ENCODE measurements at regions not wholly inside any gene's neighbourhood (a gene's known extent, or its start where the extent isn't known, plus 50 kb on each side); places are given as distances from the start of the nearest gene placed in this dataset.

DNA sequence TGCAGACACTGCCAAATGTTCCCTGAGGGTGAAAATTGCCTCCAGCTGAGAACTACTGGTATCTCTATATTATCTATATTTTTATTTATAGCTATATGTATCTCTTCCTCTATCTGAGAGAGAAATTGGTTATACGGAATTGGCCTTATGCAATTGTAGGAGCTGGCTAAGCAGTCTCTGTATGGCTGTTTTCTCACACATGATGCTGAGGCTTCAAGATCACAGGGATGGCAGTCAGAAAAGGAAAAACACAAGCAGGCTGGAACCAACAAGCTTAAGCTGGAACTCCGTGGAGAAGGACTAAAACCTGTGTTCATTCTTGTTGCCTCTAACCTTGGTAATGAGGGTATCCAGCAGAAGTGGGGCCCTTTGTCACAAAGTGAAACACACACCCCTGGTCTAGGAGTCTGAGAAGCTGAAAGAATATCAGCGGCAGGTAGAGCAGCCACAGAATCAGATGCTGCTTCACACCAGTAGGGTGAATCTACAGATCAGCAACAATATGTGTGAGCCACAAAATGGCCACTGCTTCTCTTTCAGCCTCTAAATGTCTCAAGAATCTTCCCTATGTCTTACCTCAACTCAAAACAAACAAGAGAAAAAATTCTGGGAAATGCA is 166.5 kb upstream of the PPP1R2C start:
- TF ChIP-seq, protein P1, sequence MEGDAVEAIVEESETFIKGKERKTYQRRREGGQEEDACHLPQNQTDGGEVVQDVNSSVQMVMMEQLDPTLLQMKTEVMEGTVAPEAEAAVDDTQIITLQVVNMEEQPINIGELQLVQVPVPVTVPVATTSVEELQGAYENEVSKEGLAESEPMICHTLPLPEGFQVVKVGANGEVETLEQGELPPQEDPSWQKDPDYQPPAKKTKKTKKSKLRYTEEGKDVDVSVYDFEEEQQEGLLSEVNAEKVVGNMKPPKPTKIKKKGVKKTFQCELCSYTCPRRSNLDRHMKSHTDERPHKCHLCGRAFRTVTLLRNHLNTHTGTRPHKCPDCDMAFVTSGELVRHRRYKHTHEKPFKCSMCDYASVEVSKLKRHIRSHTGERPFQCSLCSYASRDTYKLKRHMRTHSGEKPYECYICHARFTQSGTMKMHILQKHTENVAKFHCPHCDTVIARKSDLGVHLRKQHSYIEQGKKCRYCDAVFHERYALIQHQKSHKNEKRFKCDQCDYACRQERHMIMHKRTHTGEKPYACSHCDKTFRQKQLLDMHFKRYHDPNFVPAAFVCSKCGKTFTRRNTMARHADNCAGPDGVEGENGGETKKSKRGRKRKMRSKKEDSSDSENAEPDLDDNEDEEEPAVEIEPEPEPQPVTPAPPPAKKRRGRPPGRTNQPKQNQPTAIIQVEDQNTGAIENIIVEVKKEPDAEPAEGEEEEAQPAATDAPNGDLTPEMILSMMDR (optimal IDR thresholded peaks at IDR 0.05 in 1 of 3, IDR thresholded peaks at IDR 0.05 in 1 of 3, conservative IDR thresholded peaks at IDR 0.05 in 1 of 3; ENCODE audit: extremely low read depth in 1 of 3, insufficient read depth in 2 of 3, low read length in 3 of 3) = no peak
- no peak for TF ChIP-seq EZH2 (IDR thresholded peaks at IDR 0.05; ENCODE audit: low read length)
- H3K27me3 ChIP-seq (ENCODE audit: control insufficient read depth, extremely low read depth, insufficient read depth, low read length) = no peaks in the 10 kb centered on the region
- no peak for FAIRE-seq
- H3K4me3 ChIP-seq (ENCODE audit: control insufficient read depth in 2 of 3, extremely low read depth in 1 of 3, insufficient read depth in 2 of 3, low read depth in 1 of 3, low read length in 3 of 3) = no peak overlapping the region
- H4K20me1 ChIP-seq (ENCODE audit: control insufficient read depth, extremely low read depth, insufficient read depth, low read length) = no peaks in the 10 kb centered on the region
- dilution Hi-C loops (cut with MboI; ENCODE audit: extremely low pct_ligation_motif_present, low sequenced_read_pairs) = no loop called here
- H3K36me3 ChIP-seq (ENCODE audit: control insufficient read depth in 2 of 2, extremely low read depth in 1 of 2, insufficient read depth in 2 of 2, low read length in 2 of 2) = no peaks in the 10 kb centered on the region
- H3K79me2 ChIP-seq (ENCODE audit: control insufficient read depth, insufficient read depth, low read length) = no peaks in the 10 kb centered on the region
- DNase-seq (ENCODE audit: low read depth, low spot score) = no peak
- no peak overlapping the region for H2AFZ ChIP-seq (ENCODE audit: control insufficient read depth, low read length)
- no peak overlapping the region for H3K9ac ChIP-seq (ENCODE audit: control insufficient read depth, extremely low read depth, insufficient read depth, low read length)
- H3K9me3 ChIP-seq (ENCODE audit: control insufficient read depth, low read depth, low read length) = no peaks in the 10 kb centered on the region
- no peaks in the 10 kb centered on the region for H3K9me1 ChIP-seq (ENCODE audit: control insufficient read depth, extremely low read depth, insufficient read depth, low read length)
- no peak overlapping the region for H3K27ac ChIP-seq (ENCODE audit: control insufficient read depth, insufficient read depth, low read length)
- H3K4me1 ChIP-seq (ENCODE audit: control insufficient read depth, extremely low read depth, insufficient read depth, low read length) = peaks cover 13% of the 10 kb centered on the region
- H3K4me2 ChIP-seq (ENCODE audit: control insufficient read depth, extremely low read depth, insufficient read depth, low read depth, low read length) = no peak overlapping the region

DNA sequence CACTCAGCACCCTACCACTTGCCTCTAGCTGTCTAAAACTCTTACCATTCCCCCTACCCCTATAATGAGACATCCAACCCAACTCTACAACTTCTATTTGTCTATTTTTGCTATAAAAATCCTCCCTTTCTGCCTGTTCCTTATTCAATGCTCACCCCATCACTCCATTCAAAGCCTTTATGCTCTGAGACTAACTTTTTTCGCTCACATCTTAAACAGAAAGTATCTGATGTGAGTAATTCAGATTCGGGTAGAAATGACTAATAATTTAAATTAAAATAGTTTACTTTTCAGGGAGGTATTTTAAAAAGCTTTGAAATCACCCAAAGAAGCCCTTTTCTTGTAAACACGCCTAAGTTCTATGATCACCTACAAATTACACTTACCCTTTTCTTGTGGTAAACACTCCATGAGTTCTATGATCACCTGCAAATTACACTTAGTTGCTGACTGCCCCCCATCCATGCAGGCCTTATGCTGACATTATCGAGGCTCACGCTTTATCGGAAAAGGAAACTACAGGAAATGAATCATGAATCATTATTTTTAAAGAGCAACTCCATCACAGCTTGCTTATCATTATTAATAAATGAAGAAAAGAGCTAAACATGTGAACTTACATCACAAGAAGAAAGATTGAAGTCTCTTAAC is 168.7 kb upstream of the PPP1R2C start:
- Histone ChIP-seq H3K4me1 (ENCODE audit: control insufficient read depth, extremely low read depth, insufficient read depth, low read length) (peaks cover 13% of the 10 kb centered on the region), H3K4me2 (ENCODE audit: control insufficient read depth, extremely low read depth, insufficient read depth, low read depth, low read length) (no peak overlapping the region), H3K4me3 (ENCODE audit: control insufficient read depth in 2 of 3, extremely low read depth in 1 of 3, insufficient read depth in 2 of 3, low read depth in 1 of 3, low read length in 3 of 3) (no peak overlapping the region), H3K36me3 (ENCODE audit: control insufficient read depth in 2 of 2, extremely low read depth in 1 of 2, insufficient read depth in 2 of 2, low read length in 2 of 2) (no peaks in the 10 kb centered on the region), H3K9ac (ENCODE audit: control insufficient read depth, extremely low read depth, insufficient read depth, low read length) (no peak overlapping the region), H3K9me1 (ENCODE audit: control insufficient read depth, extremely low read depth, insufficient read depth, low read length) (no peaks in the 10 kb centered on the region), H2AFZ (ENCODE audit: control insufficient read depth, low read length) (no peak overlapping the region), H4K20me1 (ENCODE audit: control insufficient read depth, extremely low read depth, insufficient read depth, low read length) (no peaks in the 10 kb centered on the region), H3K79me2 (ENCODE audit: control insufficient read depth, insufficient read depth, low read length) (no peaks in the 10 kb centered on the region), H3K9me3 (ENCODE audit: control insufficient read depth, low read depth, low read length) (no peaks in the 10 kb centered on the region), H3K27ac (ENCODE audit: control insufficient read depth, insufficient read depth, low read length) (no peak overlapping the region), H3K27me3 (ENCODE audit: control insufficient read depth, extremely low read depth, insufficient read depth, low read length) (no peaks in the 10 kb centered on the region)
- dilution Hi-C loops (cut with MboI; ENCODE audit: extremely low pct_ligation_motif_present, low sequenced_read_pairs) = no loop called here
- FAIRE-seq (no peak), DNase-seq (ENCODE audit: low read depth, low spot score) (no peak)
- no peak for TF ChIP-seq EZH2 (IDR thresholded peaks at IDR 0.05; ENCODE audit: low read length)
- TF ChIP-seq, protein P1 (optimal IDR thresholded peaks at IDR 0.05 in 1 of 3, IDR thresholded peaks at IDR 0.05 in 1 of 3, conservative IDR thresholded peaks at IDR 0.05 in 1 of 3; ENCODE audit: extremely low read depth in 1 of 3, insufficient read depth in 2 of 3, low read length in 3 of 3) = no peak
